ENCODE measurements at regions not wholly inside any gene's neighbourhood (a gene's known extent, or its start where the extent isn't known, plus 50 kb on each side); places are given as distances from the start of the nearest gene placed in this dataset.
"Not testable (repeated sequence)": the region's sequence is repeated elsewhere in the genome, so short reads cannot be mapped to it uniquely, and the experiment has no call there.

DNA sequence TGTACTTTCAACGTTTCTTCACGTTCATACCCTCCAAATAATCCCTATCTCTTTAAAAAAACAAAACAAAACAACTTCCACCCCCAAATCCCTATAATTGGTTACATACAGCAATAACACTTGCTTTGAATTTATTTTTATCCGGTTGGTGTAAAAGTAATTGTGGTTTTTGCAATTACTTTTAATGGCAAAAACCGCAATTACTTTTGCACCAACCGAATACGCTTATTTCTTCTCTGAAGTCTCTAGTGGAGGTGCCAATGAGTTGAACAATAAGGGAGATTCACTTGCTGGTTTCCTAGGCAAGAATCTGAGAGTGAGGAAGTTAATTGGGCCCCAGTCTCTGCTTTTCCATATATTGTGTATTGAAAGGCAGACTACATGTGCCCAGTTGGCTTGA lies 133.3 kb downstream of the DACT1 start:
- Mint-ChIP-seq H3K27ac (no peak overlapping the region), H3K36me3 (ENCODE audit: insufficient read depth in 2 of 2) (no peaks in the 10 kb centered on the region), H3K4me3 (no peak overlapping the region), H3K4me1 (ENCODE audit: low read depth) (no peaks in the 10 kb centered on the region), H3K9me3 (no peaks in the 10 kb centered on the region), H3K27me3 (ENCODE audit: low read depth) (no peaks in the 10 kb centered on the region)
- DNase-seq (no peak), ATAC-seq (replicated peaks in 1 of 2) (no peak)

DNA sequence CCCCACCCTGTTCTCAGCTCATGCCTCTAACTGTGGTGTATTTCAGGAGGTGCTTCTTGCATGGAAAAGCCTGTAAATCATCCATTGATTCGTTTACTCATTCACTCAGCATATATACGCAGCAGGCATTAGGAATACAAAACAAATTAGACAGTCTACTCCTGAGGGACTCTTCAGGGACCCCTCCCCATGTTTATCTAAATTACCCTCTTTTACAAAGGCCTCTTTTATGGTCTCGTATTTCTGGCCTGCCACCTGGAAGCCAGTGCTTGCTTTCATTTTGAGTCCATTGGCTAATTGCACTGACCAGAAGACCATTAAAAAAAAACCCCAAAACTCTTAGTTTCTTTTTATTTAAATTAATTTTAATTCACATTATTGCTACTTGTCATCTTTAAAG lies 134.4 kb downstream of the DACT1 start:
- Mint-ChIP-seq H3K9me3 (no peaks in the 10 kb centered on the region), H3K4me1 (ENCODE audit: low read depth) (no peaks in the 10 kb centered on the region)

DNA sequence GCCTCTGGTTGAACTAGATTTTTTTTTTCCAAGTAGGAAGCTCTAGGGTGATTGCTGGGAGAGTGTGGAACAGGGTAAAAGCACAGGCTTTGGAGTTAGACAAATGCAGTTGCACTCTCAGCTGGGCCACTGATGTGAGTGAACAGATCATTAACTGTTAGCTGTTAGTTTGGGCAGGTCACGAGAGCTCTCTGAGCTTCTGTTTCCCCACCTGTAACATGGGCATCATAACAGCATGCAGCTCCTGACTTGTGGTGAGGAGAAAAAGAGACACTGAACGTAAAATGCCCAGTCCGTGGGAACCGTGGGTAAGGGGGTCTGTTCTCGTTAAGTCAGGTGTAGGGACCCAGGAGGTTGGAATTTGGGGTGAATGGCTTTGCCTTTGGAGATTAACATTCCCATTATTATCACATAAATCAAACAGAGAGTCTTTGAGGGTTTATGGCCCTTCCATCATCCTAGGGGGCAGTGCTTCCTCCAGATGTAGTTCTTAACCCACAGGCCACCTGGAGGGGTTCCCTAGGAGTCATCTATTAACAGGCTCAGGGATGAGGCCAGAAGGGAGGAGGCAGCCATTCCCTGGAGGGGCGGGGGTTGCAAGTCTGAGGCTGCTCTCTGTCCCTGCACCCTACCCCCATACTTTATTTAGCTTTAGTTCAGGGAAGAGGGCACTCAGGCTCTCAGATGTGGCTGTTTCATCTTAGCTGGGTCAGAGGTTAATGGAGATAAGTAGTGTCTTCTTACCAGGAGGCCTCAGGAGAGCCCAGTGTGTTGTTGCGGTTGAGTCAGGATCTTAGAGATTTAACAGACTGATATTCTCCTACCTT lies 135.2 kb downstream of the DACT1 start:
- Mint-ChIP-seq H3K4me1 (ENCODE audit: low read depth) (no peaks in the 10 kb centered on the region), H3K4me3 (no peak overlapping the region), H3K27ac (no peak overlapping the region), H3K36me3 (ENCODE audit: insufficient read depth in 2 of 2) (no peaks in the 10 kb centered on the region), H3K27me3 (ENCODE audit: low read depth) (no peaks in the 10 kb centered on the region), H3K9me3 (no peaks in the 10 kb centered on the region)
- ATAC-seq (replicated peaks in 1 of 2) (no peak), DNase-seq (no peak)

More for the DNA sequence above, 134.4 kb downstream of the DACT1 start:
- ATAC-seq (replicated peaks in 1 of 2) (no peak), DNase-seq (no peak)
- no peak overlapping the region for H3K27ac Mint-ChIP-seq
- H3K27me3 Mint-ChIP-seq (ENCODE audit: low read depth): no peaks in the 10 kb centered on the region
- no peak overlapping the region for H3K4me3 Mint-ChIP-seq
- no peaks in the 10 kb centered on the region for H3K36me3 Mint-ChIP-seq (ENCODE audit: insufficient read depth in 2 of 2)

DNA sequence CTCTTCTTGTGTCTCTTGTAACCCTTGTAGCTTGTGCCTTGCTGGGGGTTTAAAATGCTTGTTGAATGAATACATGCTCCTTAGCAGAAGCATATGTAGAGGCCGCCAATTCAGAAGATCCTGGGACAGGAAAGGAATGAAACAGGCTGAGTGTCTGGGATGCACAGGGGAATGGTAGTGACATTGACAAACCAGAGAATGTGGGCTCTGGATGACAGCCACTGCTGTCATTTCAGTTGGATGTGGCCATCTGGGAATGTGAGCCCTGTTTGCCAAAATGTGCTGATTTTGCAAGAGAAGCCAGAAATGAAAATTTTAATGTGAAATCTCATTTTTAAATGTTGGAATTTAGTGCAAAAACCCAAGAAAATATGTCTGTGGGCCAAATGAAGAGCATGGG lies 136.8 kb downstream of the DACT1 start:
- H3K9me3 Mint-ChIP-seq: no peaks in the 10 kb centered on the region
- no peak overlapping the region for H3K27ac Mint-ChIP-seq
- ATAC-seq (replicated peaks in 1 of 2) (no peak), DNase-seq (no peak)
- no peaks in the 10 kb centered on the region for H3K27me3 Mint-ChIP-seq (ENCODE audit: low read depth)
- no peak overlapping the region for H3K4me3 Mint-ChIP-seq
- H3K36me3 Mint-ChIP-seq (ENCODE audit: insufficient read depth in 2 of 2): no peaks in the 10 kb centered on the region
- no peaks in the 10 kb centered on the region for H3K4me1 Mint-ChIP-seq (ENCODE audit: low read depth)

DNA sequence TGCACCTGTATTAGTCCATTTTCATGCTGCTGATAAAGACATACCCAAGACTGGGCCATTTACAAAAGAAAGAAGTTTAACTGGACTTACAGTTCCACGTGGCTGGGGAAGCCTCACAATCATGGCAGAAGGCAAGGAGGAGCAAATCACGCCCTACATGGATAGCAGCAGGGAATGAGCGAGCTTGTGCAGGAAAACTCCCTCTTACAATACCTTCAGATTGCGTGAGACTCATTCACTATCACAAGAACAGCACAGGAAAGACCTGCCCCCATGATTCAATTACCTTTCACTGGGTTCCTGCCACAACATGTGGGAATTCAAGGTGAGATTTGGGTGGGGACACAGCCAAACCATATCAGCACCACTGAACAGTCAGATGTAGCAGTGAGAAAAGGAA lies 137.4 kb downstream of the DACT1 start:
- not testable (repeated sequence) for H3K4me1 Mint-ChIP-seq (ENCODE audit: low read depth); H3K27ac Mint-ChIP-seq; H3K27me3 Mint-ChIP-seq (ENCODE audit: low read depth); H3K9me3 Mint-ChIP-seq; H3K36me3 Mint-ChIP-seq (ENCODE audit: insufficient read depth in 2 of 2); H3K4me3 Mint-ChIP-seq; ATAC-seq (replicated peaks in 1 of 2); DNase-seq

DNA sequence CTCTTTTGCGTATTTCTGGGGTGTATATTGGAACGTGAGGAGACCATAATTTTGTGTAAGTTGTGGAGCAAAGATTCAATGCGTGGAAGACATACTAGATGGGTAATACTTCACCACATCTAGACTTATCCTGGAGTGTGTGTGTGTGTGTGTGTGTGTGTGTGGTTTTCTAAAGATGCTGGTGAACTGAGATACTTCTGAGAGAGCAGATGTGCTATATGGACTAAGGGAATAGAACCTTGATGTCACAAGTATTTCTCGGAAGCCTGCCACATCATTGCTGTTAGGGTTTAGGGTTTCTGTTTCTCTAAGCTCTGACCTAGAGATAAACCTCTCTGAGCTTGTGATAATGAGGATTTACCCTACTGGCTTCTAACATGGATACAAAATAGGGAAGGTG lies 138.8 kb downstream of the DACT1 start:
- H3K27ac Mint-ChIP-seq: no peak overlapping the region
- H3K27me3 Mint-ChIP-seq (ENCODE audit: low read depth): no peaks in the 10 kb centered on the region
- no peaks in the 10 kb centered on the region for H3K36me3 Mint-ChIP-seq (ENCODE audit: insufficient read depth in 2 of 2)
- no peak overlapping the region for H3K4me3 Mint-ChIP-seq
- no peak for ATAC-seq (replicated peaks in 1 of 2)
- H3K9me3 Mint-ChIP-seq: no peaks in the 10 kb centered on the region
- no peak for DNase-seq
- no peaks in the 10 kb centered on the region for H3K4me1 Mint-ChIP-seq (ENCODE audit: low read depth)

DNA sequence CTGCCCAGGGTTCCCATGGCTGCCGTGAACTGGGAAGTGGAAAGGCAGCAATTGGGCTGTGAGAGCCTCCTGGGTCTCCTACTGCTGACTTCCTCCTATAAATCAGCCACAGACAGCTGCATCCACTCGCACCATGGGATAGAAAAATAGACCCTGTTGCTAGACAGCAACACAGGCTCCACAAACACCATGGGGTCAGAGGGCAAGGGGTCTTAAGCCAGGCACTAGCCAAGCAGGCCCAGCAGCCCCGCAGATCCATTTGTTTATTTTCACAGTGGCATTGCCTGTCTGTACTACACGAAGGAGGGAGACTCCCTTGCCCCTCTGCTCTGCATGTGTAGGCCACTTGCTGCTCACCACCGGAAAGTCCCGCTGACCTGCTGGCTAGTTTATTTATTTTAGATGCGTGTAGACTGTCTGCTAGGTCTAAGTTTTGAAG lies 139.8 kb downstream of the DACT1 start:
- H3K9me3 Mint-ChIP-seq: no peaks in the 10 kb centered on the region
- H3K4me3 Mint-ChIP-seq: no peak overlapping the region
- DNase-seq: no peak
- H3K27me3 Mint-ChIP-seq (ENCODE audit: low read depth): no peaks in the 10 kb centered on the region
- no peak for ATAC-seq (replicated peaks in 1 of 2)
- no peaks in the 10 kb centered on the region for H3K36me3 Mint-ChIP-seq (ENCODE audit: insufficient read depth in 2 of 2)
- no peaks in the 10 kb centered on the region for H3K4me1 Mint-ChIP-seq (ENCODE audit: low read depth)
- no peak overlapping the region for H3K27ac Mint-ChIP-seq

DNA sequence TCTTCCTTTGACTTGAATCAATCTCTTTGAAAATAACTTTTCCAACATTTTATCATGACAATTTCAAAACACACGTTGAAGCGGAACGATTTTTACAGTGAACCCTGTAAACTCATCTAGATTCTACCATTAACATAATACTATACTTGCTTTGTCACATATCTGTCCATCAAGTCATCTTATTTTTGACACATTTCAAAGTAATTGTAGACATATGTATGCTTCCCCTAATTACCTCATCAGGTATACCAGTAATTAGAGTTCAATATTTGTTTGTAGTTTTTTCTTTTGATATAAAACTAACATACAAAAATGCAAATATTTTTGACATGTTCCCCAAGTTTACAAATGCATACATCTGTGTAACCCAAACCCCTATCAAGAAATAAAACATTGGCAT lies 140.4 kb downstream of the DACT1 start:
- Mint-ChIP-seq H3K9me3 (no peaks in the 10 kb centered on the region), H3K4me3 (no peak overlapping the region), H3K27me3 (ENCODE audit: low read depth) (no peaks in the 10 kb centered on the region), H3K36me3 (ENCODE audit: insufficient read depth in 2 of 2) (no peaks in the 10 kb centered on the region), H3K27ac (no peak overlapping the region), H3K4me1 (ENCODE audit: low read depth) (no peaks in the 10 kb centered on the region)
- no peak for DNase-seq
- ATAC-seq (replicated peaks in 1 of 2): no peak

DNA sequence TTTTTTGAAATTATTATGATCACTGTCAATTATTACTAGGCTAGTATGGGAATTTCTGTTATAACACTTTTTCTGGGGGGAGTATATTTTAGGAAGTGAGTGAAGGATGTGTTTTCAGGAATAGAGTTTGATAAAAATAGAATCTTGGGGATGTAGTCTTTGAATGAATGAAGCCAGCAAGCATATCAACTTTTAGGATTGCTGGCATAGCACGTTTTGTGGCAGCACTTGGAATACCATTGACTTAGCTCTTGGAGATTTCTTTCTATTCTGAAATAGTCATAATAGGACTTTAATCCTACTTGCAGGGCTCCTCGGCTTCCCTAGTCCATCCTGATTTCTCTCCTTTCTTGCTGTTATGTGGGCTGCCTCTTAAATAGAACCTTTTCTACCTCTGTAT lies 141.6 kb downstream of the DACT1 start:
- no peak overlapping the region for H3K4me3 Mint-ChIP-seq
- no peaks in the 10 kb centered on the region for H3K27me3 Mint-ChIP-seq (ENCODE audit: low read depth)
- no peaks in the 10 kb centered on the region for H3K9me3 Mint-ChIP-seq
- ATAC-seq (replicated peaks in 1 of 2) (no peak), DNase-seq (no peak)
- no peaks in the 10 kb centered on the region for H3K36me3 Mint-ChIP-seq (ENCODE audit: insufficient read depth in 2 of 2)
- H3K4me1 Mint-ChIP-seq (ENCODE audit: low read depth): no peaks in the 10 kb centered on the region
- no peak overlapping the region for H3K27ac Mint-ChIP-seq

DNA sequence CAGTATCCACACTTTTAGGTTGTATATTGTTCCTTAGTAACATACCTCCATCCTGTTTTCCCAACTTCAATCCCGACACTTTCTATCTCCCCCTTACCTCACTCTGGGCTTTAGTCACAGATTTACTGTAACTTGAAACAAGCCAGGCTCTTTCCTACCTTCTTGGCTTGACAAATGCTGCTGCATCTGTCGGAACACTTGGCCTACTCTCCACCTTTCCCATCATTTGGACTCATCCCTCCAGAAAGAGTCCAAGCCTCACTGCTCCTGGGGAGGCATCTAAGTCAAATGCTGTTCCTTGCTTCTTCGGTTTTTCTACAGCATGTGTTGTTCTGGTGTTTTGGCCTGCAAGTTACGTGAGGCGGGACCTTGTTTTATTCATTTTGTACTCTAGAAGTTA lies 142.4 kb downstream of the DACT1 start:
- Mint-ChIP-seq H3K4me3 (no peak overlapping the region), H3K27me3 (ENCODE audit: low read depth) (no peaks in the 10 kb centered on the region), H3K36me3 (ENCODE audit: insufficient read depth in 2 of 2) (no peaks in the 10 kb centered on the region), H3K9me3 (no peaks in the 10 kb centered on the region), H3K27ac (no peak overlapping the region), H3K4me1 (ENCODE audit: low read depth) (no peaks in the 10 kb centered on the region)
- ATAC-seq (replicated peaks in 1 of 2) (no peak), DNase-seq (no peak)

DNA sequence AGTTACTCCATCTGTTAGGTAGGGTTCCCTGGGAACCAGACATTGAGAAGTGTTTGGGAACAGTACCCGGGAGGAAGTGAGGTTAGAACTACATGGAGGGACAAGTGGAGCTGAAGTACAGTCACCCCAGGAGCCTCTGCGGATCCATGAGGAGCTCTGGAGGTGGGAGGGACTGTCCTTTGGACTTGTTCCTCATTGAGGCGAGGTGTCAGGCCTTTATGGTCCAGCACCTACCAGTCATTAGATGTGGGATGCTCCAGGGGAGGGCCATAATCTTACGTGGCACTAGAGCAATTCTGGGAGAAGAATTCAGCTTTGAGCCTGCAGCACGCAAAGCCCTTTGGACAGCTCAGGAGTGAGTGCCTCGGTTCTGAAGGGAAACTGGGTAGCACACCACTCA lies 142.8 kb downstream of the DACT1 start:
- Mint-ChIP-seq H3K4me1 (ENCODE audit: low read depth) (no peaks in the 10 kb centered on the region), H3K27me3 (ENCODE audit: low read depth) (no peaks in the 10 kb centered on the region), H3K36me3 (ENCODE audit: insufficient read depth in 2 of 2) (no peaks in the 10 kb centered on the region), H3K27ac (no peak overlapping the region), H3K4me3 (no peak overlapping the region), H3K9me3 (no peaks in the 10 kb centered on the region)
- no peak for DNase-seq
- ATAC-seq (replicated peaks in 1 of 2): no peak

DNA sequence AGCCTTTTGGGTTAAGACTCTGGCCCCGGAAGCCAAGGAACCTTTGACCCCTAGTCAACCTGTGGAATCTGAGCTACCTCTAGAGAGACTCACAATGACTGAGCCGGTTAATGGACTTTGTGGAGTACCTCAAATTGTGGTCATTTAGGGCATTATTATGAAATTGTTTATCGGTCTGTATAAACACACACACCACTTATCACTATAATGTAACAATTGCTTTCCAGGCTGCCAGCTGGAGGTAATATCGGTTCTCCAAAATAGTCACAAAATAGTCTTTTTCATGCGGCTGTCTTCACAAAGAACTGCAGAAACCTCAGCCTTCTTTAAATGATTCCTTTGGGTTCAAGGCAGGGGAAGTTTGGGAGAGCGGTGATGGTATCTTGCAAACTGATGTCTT lies 144.2 kb downstream of the DACT1 start:
- Mint-ChIP-seq H3K27me3 (ENCODE audit: low read depth) (peaks cover under 1% of the 10 kb centered on the region), H3K27ac (no peak overlapping the region)
- no peak for ATAC-seq (replicated peaks in 1 of 2)

DNA sequence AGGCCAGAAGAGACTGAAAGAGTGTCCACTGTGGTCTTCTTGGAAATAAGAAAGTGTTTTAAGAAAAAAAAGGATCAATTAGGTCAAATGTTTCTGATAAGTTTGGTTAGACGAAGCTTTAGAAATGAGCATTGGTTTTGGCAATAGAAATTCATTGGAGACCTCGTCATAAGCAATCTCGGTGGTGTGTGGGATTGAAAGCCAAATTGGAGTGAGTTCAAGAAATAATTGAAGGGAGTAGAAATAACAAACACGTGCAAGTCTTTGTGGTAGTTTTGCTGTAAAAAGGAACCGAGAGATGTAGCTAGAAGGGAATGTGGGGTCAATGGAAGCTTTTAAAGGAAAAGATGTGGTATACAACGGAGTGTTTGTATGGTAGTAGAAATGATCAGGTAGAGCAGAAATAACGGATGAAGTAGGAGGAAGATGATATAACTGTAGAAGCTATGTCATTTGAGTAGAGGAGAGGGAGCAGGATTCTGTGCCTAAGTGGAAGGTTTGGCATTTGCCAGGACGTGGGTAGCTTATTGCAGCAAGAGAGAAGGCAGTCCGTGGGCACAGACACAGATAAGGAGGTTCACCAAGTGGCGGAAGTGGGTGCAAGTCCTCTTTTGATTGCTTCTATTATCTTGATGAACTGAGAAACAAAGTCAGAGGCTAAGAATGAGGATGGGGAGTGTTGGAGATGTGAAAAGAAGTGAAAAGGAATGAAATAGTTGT lies 146.2 kb downstream of the DACT1 start:
- peaks cover 12% of the 10 kb centered on the region for H3K27me3 Mint-ChIP-seq (ENCODE audit: low read depth)
- no peaks in the 10 kb centered on the region for H3K36me3 Mint-ChIP-seq (ENCODE audit: insufficient read depth in 2 of 2)
- no peak overlapping the region for H3K27ac Mint-ChIP-seq
- DNase-seq (no peak), ATAC-seq (replicated peaks in 1 of 2) (no peak)
- no peaks in the 10 kb centered on the region for H3K9me3 Mint-ChIP-seq
- H3K4me3 Mint-ChIP-seq: no peak overlapping the region
- H3K4me1 Mint-ChIP-seq (ENCODE audit: low read depth): no peaks in the 10 kb centered on the region

More for the DNA sequence above, 144.2 kb downstream of the DACT1 start:
- Mint-ChIP-seq H3K9me3 (no peaks in the 10 kb centered on the region), H3K4me1 (ENCODE audit: low read depth) (no peaks in the 10 kb centered on the region), H3K4me3 (no peak overlapping the region), H3K36me3 (ENCODE audit: insufficient read depth in 2 of 2) (no peaks in the 10 kb centered on the region)
- no peak for DNase-seq

DNA sequence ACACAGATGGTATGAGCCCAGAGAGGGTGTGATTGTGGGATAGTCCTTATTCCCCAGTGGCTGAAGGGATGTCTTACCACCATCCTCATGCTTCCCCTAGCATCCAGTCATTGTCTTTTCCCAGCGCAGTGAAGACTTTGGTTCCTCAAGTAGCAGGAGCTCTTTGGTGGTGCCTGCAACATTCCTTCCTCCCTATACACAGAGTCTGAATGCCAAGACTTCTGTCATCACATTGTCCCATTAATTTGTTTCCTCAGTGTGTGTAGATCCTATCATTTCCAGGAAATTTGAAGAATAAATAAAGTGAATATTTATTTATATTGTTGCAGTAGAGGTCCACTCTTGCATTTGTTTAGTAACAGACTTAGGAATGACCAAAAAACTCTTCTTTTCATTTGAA lies 147.2 kb downstream of the DACT1 start:
- Mint-ChIP-seq H3K36me3 (ENCODE audit: insufficient read depth in 2 of 2) (no peaks in the 10 kb centered on the region), H3K4me1 (ENCODE audit: low read depth) (no peaks in the 10 kb centered on the region), H3K27ac (no peak overlapping the region), H3K9me3 (no peaks in the 10 kb centered on the region), H3K27me3 (ENCODE audit: low read depth) (peaks cover 12% of the 10 kb centered on the region), H3K4me3 (no peak overlapping the region)
- DNase-seq: no peak
- ATAC-seq (replicated peaks in 1 of 2): no peak

Measured in activated T-cell treated with anti-CD3 and anti-CD28 coated beads, Interleukin-2, amount 50 U/mL, for 72 hours (primary cell).